PC-9 (cell line): ENCODE measurements at regions not wholly inside any gene's neighbourhood (a gene's known extent, or its start where the extent isn't known, plus 50 kb on each side); places are given as distances from the start of the nearest gene placed in this dataset.

ENCODE experiments used
- EZH2 ChIP-seq: fragments of 200-600 bp; sonication (generic); IDR thresholded peaks from 2 replicates; pipeline ENCODE4 v1.8.0; 2017; ENCODE audit warnings: antibody characterized with exemption, low read depth
- TF ChIP-seq, protein P1 (sequence below): fragments of 200-600 bp; sonication (generic); conservative IDR thresholded peaks from 2 replicates; pipeline ENCODE4 v1.6.1; 2017; ENCODE audit warnings: mixed run types, antibody characterized with exemption, mild to moderate bottlenecking, moderate library complexity

- TF ChIP-seq, protein P1, sequence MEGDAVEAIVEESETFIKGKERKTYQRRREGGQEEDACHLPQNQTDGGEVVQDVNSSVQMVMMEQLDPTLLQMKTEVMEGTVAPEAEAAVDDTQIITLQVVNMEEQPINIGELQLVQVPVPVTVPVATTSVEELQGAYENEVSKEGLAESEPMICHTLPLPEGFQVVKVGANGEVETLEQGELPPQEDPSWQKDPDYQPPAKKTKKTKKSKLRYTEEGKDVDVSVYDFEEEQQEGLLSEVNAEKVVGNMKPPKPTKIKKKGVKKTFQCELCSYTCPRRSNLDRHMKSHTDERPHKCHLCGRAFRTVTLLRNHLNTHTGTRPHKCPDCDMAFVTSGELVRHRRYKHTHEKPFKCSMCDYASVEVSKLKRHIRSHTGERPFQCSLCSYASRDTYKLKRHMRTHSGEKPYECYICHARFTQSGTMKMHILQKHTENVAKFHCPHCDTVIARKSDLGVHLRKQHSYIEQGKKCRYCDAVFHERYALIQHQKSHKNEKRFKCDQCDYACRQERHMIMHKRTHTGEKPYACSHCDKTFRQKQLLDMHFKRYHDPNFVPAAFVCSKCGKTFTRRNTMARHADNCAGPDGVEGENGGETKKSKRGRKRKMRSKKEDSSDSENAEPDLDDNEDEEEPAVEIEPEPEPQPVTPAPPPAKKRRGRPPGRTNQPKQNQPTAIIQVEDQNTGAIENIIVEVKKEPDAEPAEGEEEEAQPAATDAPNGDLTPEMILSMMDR = no peak
- no peak for TF ChIP-seq EZH2
Measured at GRCh38 chr2:8178911-8179310, 502.9 kb upstream of the ID2 start.
